ENCODE measurements at regions not wholly inside any gene's neighbourhood (a gene's known extent, or its start where the extent isn't known, plus 50 kb on each side); places are given as distances from the start of the nearest gene placed in this dataset.

GRCh38 chr10:43001427-43001795 is 75.5 kb upstream of the RET start (continued):
- TF ChIP-seq ZNF462 (CRISPR knock-in tag; IDR thresholded peaks at IDR 0.05) (no peak), EZH2 (IDR thresholded peaks at IDR 0.05; ENCODE audit: low read depth, unreplicated experiment) (no peak), JUNB (IDR thresholded peaks at IDR 0.05; ENCODE audit: unreplicated experiment) (no peak), ZNF114 (CRISPR knock-in tag; IDR thresholded peaks at IDR 0.05) (no peak), ETS1 (IDR thresholded peaks at IDR 0.05) (no peak), NANOG (IDR thresholded peaks at IDR 0.05; ENCODE audit: borderline replicate concordance) (no peak), CREB1 (CRISPR knock-in tag; IDR thresholded peaks at IDR 0.05; ENCODE audit: low read depth) (no peak), EZH2phosphoT487 (IDR thresholded peaks at IDR 0.05; ENCODE audit: unreplicated experiment) (no peak)

- H3K4me2 ChIP-seq = no peak overlapping the region
- no peaks in the 10 kb centered on the region for H3K36me3 Mint-ChIP-seq (ENCODE audit: low read depth)
- no peak overlapping the region for H3K4me3 ChIP-seq
- no peaks in the 10 kb centered on the region; the same call in 1 of the 3 replicates for H3K9me3 Mint-ChIP-seq
- no peaks in the 10 kb centered on the region for H3F3A ChIP-seq (replicated peaks; ENCODE audit: low read depth)
- H3K27me3 ChIP-seq (ENCODE audit: insufficient read depth) = no peaks in the 10 kb centered on the region
- DNase-seq (ENCODE audit: low spot score) = no peak
- no peak overlapping the region for H3K27ac ChIP-seq (ENCODE audit: low read depth)
- H3K79me2 ChIP-seq (replicated peaks; ENCODE audit: insufficient read depth) = no peaks in the 10 kb centered on the region
- no peaks in the 10 kb centered on the region for H3K4me1 Mint-ChIP-seq
- H3K36me3 ChIP-seq (ENCODE audit: insufficient read depth) = no peaks in the 10 kb centered on the region
- H3K27me3 Mint-ChIP-seq (ENCODE audit: insufficient read depth, low read depth, poor library complexity) = no peaks in the 10 kb centered on the region
- no peak overlapping the region for H2AFZ ChIP-seq
- H4K20me1 ChIP-seq (replicated peaks; ENCODE audit: insufficient read depth) = no peaks in the 10 kb centered on the region
- H3K9me2 ChIP-seq (ENCODE audit: insufficient read depth) = no peaks in the 10 kb centered on the region
- ATAC-seq = no peak
- no peak overlapping the region for H3K27ac Mint-ChIP-seq
- no peaks in the 10 kb centered on the region for H3K4me1 ChIP-seq (ENCODE audit: insufficient read depth)
- no peak overlapping the region for H3K4me3 Mint-ChIP-seq
- no peak for TF ChIP-seq ZNF462 (CRISPR knock-in tag; IDR thresholded peaks at IDR 0.05)
- TF ChIP-seq CREB1 (CRISPR knock-in tag; IDR thresholded peaks at IDR 0.05; ENCODE audit: low read depth) = no peak
- no peak for TF ChIP-seq ZNF114 (CRISPR knock-in tag; IDR thresholded peaks at IDR 0.05)
- no peak for TF ChIP-seq EZH2phosphoT487 (IDR thresholded peaks at IDR 0.05; ENCODE audit: unreplicated experiment)
- no peak for TF ChIP-seq STAT1 (IDR thresholded peaks at IDR 0.05; ENCODE audit: unreplicated experiment)
- TF ChIP-seq ZNF331 (CRISPR knock-in tag; IDR thresholded peaks at IDR 0.05; ENCODE audit: low read depth) = no peak
These were observed 74.3 kb upstream of the RET start for GRCh38 chr10:43002596-43002995.
